Common myeloid progenitor, CD34-positive (primary cell): ENCODE measurements at regions not wholly inside any gene's neighbourhood (a gene's known extent, or its start where the extent isn't known, plus 50 kb on each side); places are given as distances from the start of the nearest gene placed in this dataset.

Experiments used
- CTCF ChIA-PET: fragments of 350-600 bp; sonication (Branson Sonifier 250); formaldehyde crosslinking; loops from one replicate; lab custom pipeline; 2021; ENCODE audit warnings: antibody characterized with exemption; lab: Charles Lee
- POLR2A ChIA-PET: fragments of 350-600 bp; sonication (Branson Sonifier 250); formaldehyde crosslinking; loops from one replicate; lab custom pipeline; 2021; ENCODE audit warnings: antibody characterized with exemption; lab: Charles Lee
- DNase-seq, 3 donors: peaks; one replicate each; pipeline versions ENCODE4 v3.0.0 to v3.0.0-alpha.2; 2013
- H3K27ac ChIP-seq, 2 experiments: 1 replicate in 1 of 2; 2 replicates in 1 of 2; pipeline ENCODE4 v1.7.0; 2013; ENCODE audit warnings: inconsistent platforms in 2 of 2, low read length in 2 of 2, mild to moderate bottlenecking in 2 of 2, low read depth in 1 of 2, moderate library complexity in 1 of 2; ENCODE audit not compliant: severe bottlenecking in 2 of 2, insufficient read depth in 1 of 2, poor library complexity in 1 of 2
- H3K27me3 ChIP-seq, 5 experiments: replicated peaks in 2 of 5; 1 replicate in 3 of 5; 2 replicates in 2 of 5; pipeline versions ENCODE4 v1.6.1 to v1.7.0; 2013; ENCODE audit warnings: low read length in 4 of 5, mild to moderate bottlenecking in 2 of 5, moderate library complexity in 2 of 5, inconsistent platforms in 1 of 5; ENCODE audit not compliant: insufficient read depth in 5 of 5, control insufficient read depth in 4 of 5
- H3K36me3 ChIP-seq, 4 experiments: 1 replicate in 2 of 4; 2 replicates in 2 of 4; pipeline versions ENCODE4 v1.6.1 to v1.7.0; 2013; ENCODE audit warnings: low read length in 3 of 4, control low read depth in 1 of 4, mild to moderate bottlenecking in 1 of 4; ENCODE audit not compliant: control insufficient read depth in 4 of 4, insufficient read depth in 4 of 4
- H3K4me1 ChIP-seq, 4 experiments: 1 replicate in 3 of 4; 2 replicates in 1 of 4; pipeline versions ENCODE4 v1.6.1 to v1.7.1; 2013; ENCODE audit warnings: low read length in 3 of 4, mild to moderate bottlenecking in 3 of 4, control low read depth in 1 of 4, inconsistent platforms in 1 of 4, moderate library complexity in 1 of 4; ENCODE audit not compliant: control insufficient read depth in 4 of 4, insufficient read depth in 4 of 4; ENCODE audit errors: control extremely low read depth in 1 of 4
- H3K4me3 ChIP-seq, 7 experiments: 1 replicate in 4 of 7; 2 replicates in 3 of 7; pipeline versions ENCODE4 v1.5.1 to v1.7.0; 2013; ENCODE audit warnings: mild to moderate bottlenecking in 7 of 7, low read length in 6 of 7, moderate library complexity in 6 of 7, inconsistent platforms in 2 of 7, low read depth in 2 of 7, control low read depth in 1 of 7; ENCODE audit not compliant: insufficient read depth in 4 of 7, control insufficient read depth in 1 of 7; ENCODE audit errors: extremely low read depth in 1 of 7
- H3K9me3 ChIP-seq, 5 experiments: 1 replicate in 4 of 5; 2 replicates in 1 of 5; pipeline versions ENCODE4 v1.6.1 to v1.7.1; 2013; ENCODE audit warnings: low read length in 4 of 5, mild to moderate bottlenecking in 2 of 5, inconsistent platforms in 1 of 5, low read depth in 1 of 5, moderate library complexity in 1 of 5; ENCODE audit not compliant: control insufficient read depth in 4 of 5, insufficient read depth in 2 of 5; ENCODE audit errors: control extremely low read depth in 1 of 5
- WGBS: methylation state at CpG from one replicate; pipeline ENCODE4 v1.1.5; 2013; ENCODE audit not compliant: insufficient coverage; 5-methylcytosine and 5-hydroxymethylcytosine counted together

DNA sequence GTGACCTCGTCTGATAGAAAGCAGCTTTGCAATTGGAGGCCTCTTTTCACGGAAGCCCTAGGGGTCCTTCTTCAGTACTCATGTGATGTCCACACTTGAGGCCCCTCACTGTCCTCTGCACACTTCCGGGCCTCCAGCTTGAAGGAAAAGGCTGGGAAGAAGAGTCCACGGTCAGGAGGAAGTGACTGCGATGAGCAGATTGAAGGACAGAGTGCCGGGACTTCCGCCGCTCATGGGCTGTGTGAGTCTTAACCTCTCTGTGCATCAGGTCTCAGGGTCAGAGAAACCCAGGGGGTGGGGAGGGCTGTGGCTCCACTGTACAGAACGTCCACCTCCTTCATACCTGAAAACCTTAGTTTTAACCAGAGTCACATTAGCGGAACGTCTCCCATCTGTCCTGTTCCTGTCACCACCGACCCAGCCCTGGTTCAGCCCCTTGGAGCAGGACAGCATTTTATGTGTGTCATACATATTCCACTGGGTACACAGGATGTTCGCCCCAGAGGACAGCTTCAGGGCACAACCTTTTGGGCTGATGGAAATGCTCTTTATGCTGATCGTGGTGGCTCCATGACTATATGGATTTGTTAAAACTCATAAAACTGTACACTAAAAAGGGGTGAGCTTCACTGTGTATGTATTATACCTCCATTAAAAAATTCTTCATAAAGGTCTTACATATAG is 51.0 kb upstream of the SORCS2 start:
- DNase-seq: no peak
- Histone ChIP-seq H3K4me1 (no peaks in the 10 kb centered on the region), H3K36me3 (no peaks in the 10 kb centered on the region), H3K27ac (no peak overlapping the region), H3K9me3 (no peaks in the 10 kb centered on the region), H3K4me3 (no peak overlapping the region), H3K27me3 (peaks cover 0 to 49% (median 2%) of the 10 kb centered on the region in 5 experiments)
- POLR2A ChIA-PET: no interaction called here
- CTCF ChIA-PET: no interaction called here
- WGBS: 75% methylated on average over 13 of the region's 14 CpGs

- H3K36me3 ChIP-seq: no peaks in the 10 kb centered on the region
- H3K27ac ChIP-seq: no peak overlapping the region
- no peaks in the 10 kb centered on the region for H3K9me3 ChIP-seq
- ChIA-PET CTCF (no interaction called here), POLR2A (no interaction called here)
- no peaks in the 10 kb centered on the region for H3K4me1 ChIP-seq
- peaks cover 0 to 49% (median 2%) of the 10 kb centered on the region in 5 experiments for H3K27me3 ChIP-seq
- H3K4me3 ChIP-seq: no peak overlapping the region
- no peak for DNase-seq
- WGBS: 92% methylated on average over 6 of the region's 8 CpGs
These were observed 51.7 kb upstream of the SORCS2 start for GRCh38 chr4:7140692-7141069.

DNA sequence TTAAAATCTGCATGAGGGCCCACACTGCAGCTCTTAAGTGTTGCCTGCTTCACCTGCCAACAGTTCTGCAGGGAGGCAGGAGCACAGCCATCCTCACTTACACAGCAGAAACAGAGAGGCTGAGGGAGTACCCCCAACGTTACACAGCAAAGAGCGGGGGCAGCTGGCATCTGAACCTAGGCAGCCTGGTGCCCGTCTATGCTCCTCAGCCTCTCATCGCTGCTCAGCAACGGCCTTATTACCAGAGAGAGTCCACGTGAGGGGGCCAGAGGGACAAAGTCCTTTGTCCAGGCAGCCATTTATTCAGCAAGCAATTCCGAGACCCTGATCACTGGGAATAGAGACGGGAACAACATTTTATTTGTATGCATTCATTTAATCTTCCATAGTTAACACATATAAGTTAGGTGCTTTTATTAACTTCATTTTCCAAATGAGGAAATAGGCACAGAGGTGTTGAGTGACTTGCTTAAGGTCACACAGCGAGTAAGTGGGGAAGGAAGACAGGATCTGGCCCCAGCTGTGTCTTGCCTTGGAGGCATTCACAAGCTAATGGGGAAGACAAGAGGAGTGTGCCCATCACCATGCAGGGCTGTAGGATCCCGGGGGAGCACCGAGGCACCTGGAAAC is 52.2 kb upstream of the SORCS2 start:
- Histone ChIP-seq H3K36me3 (no peaks in the 10 kb centered on the region), H3K27me3 (peaks cover 0 to 49% (median 2%) of the 10 kb centered on the region in 5 experiments), H3K9me3 (no peaks in the 10 kb centered on the region), H3K4me1 (no peaks in the 10 kb centered on the region), H3K27ac (no peak overlapping the region), H3K4me3 (no peak overlapping the region)
- no peak for DNase-seq
- CTCF ChIA-PET: no interaction called here
- WGBS: 92% methylated on average over 9 of the region's 11 CpGs
- POLR2A ChIA-PET: no interaction called here

GRCh38 chr4:7139167-7139982 is 53.0 kb upstream of the SORCS2 start:
- Histone ChIP-seq H3K4me3 (no peak overlapping the region), H3K36me3 (no peaks in the 10 kb centered on the region), H3K27ac (no peak overlapping the region), H3K4me1 (peaks cover 0 to 2% (median 0%) of the 10 kb centered on the region in 4 experiments), H3K27me3 (peaks cover 0 to 50% (median 5%) of the 10 kb centered on the region in 5 experiments), H3K9me3 (no peaks in the 10 kb centered on the region)
- POLR2A ChIA-PET: no interaction called here
- no peak for DNase-seq
- 78% methylated on average over 11 of the region's 12 CpGs for WGBS
- CTCF ChIA-PET: no interaction called here

- H3K4me3 ChIP-seq: no peak overlapping the region
- 84% methylated on average over 20 of the region's 21 CpGs for WGBS
- ChIA-PET POLR2A (no interaction called here), CTCF (no interaction called here)
- no peaks in the 10 kb centered on the region for H3K9me3 ChIP-seq
- H3K36me3 ChIP-seq: no peaks in the 10 kb centered on the region
- peaks cover 0 to 2% (median 0%) of the 10 kb centered on the region in 4 experiments for H3K4me1 ChIP-seq
- H3K27me3 ChIP-seq: peaks cover 0 to 49% (median 5%) of the 10 kb centered on the region in 5 experiments
- DNase-seq: no peak
- H3K27ac ChIP-seq: no peak overlapping the region
These were observed 53.8 kb upstream of the SORCS2 start for GRCh38 chr4:7138223-7139166.

GRCh38 chr4:7137326-7138200 is 54.8 kb upstream of the SORCS2 start:
- POLR2A ChIA-PET: no interaction called here
- H3K27me3 ChIP-seq: peaks cover 0 to 45% (median 5%) of the 10 kb centered on the region in 5 experiments
- H3K36me3 ChIP-seq: no peaks in the 10 kb centered on the region
- H3K9me3 ChIP-seq: peaks cover 0 to 4% (median 0%) of the 10 kb centered on the region in 5 experiments
- no peak for DNase-seq
- H3K4me1 ChIP-seq: peaks cover 0 to 2% (median 0%) of the 10 kb centered on the region in 4 experiments
- CTCF ChIA-PET: no interaction called here
- no peak overlapping the region for H3K27ac ChIP-seq
- 93% methylated on average over 29 of the region's 30 CpGs for whole genome bisulfite sequencing
- H3K4me3 ChIP-seq: no peak overlapping the region
